ENCODE measurements at regions not wholly inside any gene's neighbourhood (a gene's known extent, or its start where the extent isn't known, plus 50 kb on each side); places are given as distances from the start of the nearest gene placed in this dataset.

- in situ Hi-C loops (cut with HindIII; ENCODE audit: low sequenced_read_pairs): no loop called here
These were observed 385.0 kb upstream of the SMIM31 start for GRCh38 chr4:164368894-164369293.

GRCh38 chr4:164373021-164373420 is 380.9 kb upstream of the SMIM31 start:
- in situ Hi-C loops (cut with HindIII; ENCODE audit: low sequenced_read_pairs): no loop called here

- in situ Hi-C loops (cut with HindIII; ENCODE audit: low sequenced_read_pairs): no loop called here
These were observed 376.7 kb upstream of the SMIM31 start for GRCh38 chr4:164377277-164377676.

GRCh38 chr4:164378361-164378760 is 375.6 kb upstream of the SMIM31 start:
- in situ Hi-C loops (cut with HindIII; ENCODE audit: low sequenced_read_pairs): no loop called here

GRCh38 chr4:164379694-164380093 is 374.2 kb upstream of the SMIM31 start:
- in situ Hi-C loops (cut with HindIII; ENCODE audit: low sequenced_read_pairs): no loop called here

GRCh38 chr4:164381859-164382258 is 372.1 kb upstream of the SMIM31 start:
- in situ Hi-C loops (cut with HindIII; ENCODE audit: low sequenced_read_pairs): no loop called here

- in situ Hi-C loops (cut with HindIII; ENCODE audit: low sequenced_read_pairs): no loop called here
These were observed 370.9 kb upstream of the SMIM31 start for GRCh38 chr4:164383058-164383357.

- in situ Hi-C loops (cut with HindIII; ENCODE audit: low sequenced_read_pairs): no loop called here
These were observed 370.3 kb upstream of the SMIM31 start for GRCh38 chr4:164383358-164384220.

- in situ Hi-C loops (cut with HindIII; ENCODE audit: low sequenced_read_pairs): no loop called here
These were observed 369.5 kb upstream of the SMIM31 start for GRCh38 chr4:164384416-164384815.

GRCh38 chr4:164396439-164396838 is 357.5 kb upstream of the SMIM31 start:
- in situ Hi-C loops (cut with HindIII; ENCODE audit: low sequenced_read_pairs): no loop called here

- in situ Hi-C loops (cut with HindIII; ENCODE audit: low sequenced_read_pairs): no loop called here
These were observed 351.4 kb upstream of the SMIM31 start for GRCh38 chr4:164402554-164402953.

- in situ Hi-C loops (cut with HindIII; ENCODE audit: low sequenced_read_pairs): no loop called here
These were observed 348.2 kb upstream of the SMIM31 start for GRCh38 chr4:164405774-164406173.

GRCh38 chr4:164408831-164409230 is 345.1 kb upstream of the SMIM31 start:
- in situ Hi-C loops (cut with HindIII; ENCODE audit: low sequenced_read_pairs): no loop called here

GRCh38 chr4:164410401-164410800 is 343.5 kb upstream of the SMIM31 start:
- in situ Hi-C loops (cut with HindIII; ENCODE audit: low sequenced_read_pairs): no loop called here

- in situ Hi-C loops (cut with HindIII; ENCODE audit: low sequenced_read_pairs): no loop called here
These were observed 341.7 kb upstream of the SMIM31 start for GRCh38 chr4:164412246-164412645.

GRCh38 chr4:164413743-164414142 is 340.2 kb upstream of the SMIM31 start:
- in situ Hi-C loops (cut with HindIII; ENCODE audit: low sequenced_read_pairs): no loop called here

GRCh38 chr4:164423819-164424218 is 330.1 kb upstream of the SMIM31 start:
- in situ Hi-C loops (cut with HindIII; ENCODE audit: low sequenced_read_pairs): no loop called here

- in situ Hi-C loops (cut with HindIII; ENCODE audit: low sequenced_read_pairs): no loop called here
These were observed 329.1 kb upstream of the SMIM31 start for GRCh38 chr4:164424846-164425245.

- in situ Hi-C loops (cut with HindIII; ENCODE audit: low sequenced_read_pairs): no loop called here
These were observed 325.4 kb upstream of the SMIM31 start for GRCh38 chr4:164428561-164428960.

GRCh38 chr4:164438321-164438720 is 315.6 kb upstream of the SMIM31 start:
- in situ Hi-C loops (cut with HindIII; ENCODE audit: low sequenced_read_pairs): no loop called here

- in situ Hi-C loops (cut with HindIII; ENCODE audit: low sequenced_read_pairs): no loop called here
These were observed 314.9 kb upstream of the SMIM31 start for GRCh38 chr4:164439037-164439436.

GRCh38 chr4:164440199-164440598 is 313.7 kb upstream of the SMIM31 start:
- in situ Hi-C loops (cut with HindIII; ENCODE audit: low sequenced_read_pairs): no loop called here

GRCh38 chr4:164441109-164441508 is 312.8 kb upstream of the SMIM31 start:
- in situ Hi-C loops (cut with HindIII; ENCODE audit: low sequenced_read_pairs): no loop called here

Measured in DLD1 (cell line).